Brain microvascular endothelial cell (primary cell): ENCODE measurements at regions not wholly inside any gene's neighbourhood (a gene's known extent, or its start where the extent isn't known, plus 50 kb on each side); places are given as distances from the start of the nearest gene placed in this dataset.

Experiments
- DNase-seq: peaks from one replicate; pipeline ENCODE4 v3.0.0-alpha.2; 2020
- H3K27ac ChIP-seq: fragments of 250-450 bp; sonication (Bioruptor Pico); 2 replicates; pipeline ENCODE4 v1.5.1; 2020; ENCODE audit warnings: mild to moderate bottlenecking, moderate library complexity
- H3K27me3 ChIP-seq: fragments of 250-450 bp; sonication (Bioruptor Pico); replicated peaks from 2 replicates; pipeline ENCODE4 v1.5.1; 2020; ENCODE audit warnings: mild to moderate bottlenecking
- H3K36me3 ChIP-seq: fragments of 250-450 bp; sonication (Bioruptor Pico); replicated peaks from 2 replicates; pipeline ENCODE4 v1.5.1; 2020; ENCODE audit warnings: mild to moderate bottlenecking
- H3K4me3 ChIP-seq: 2 replicates; pipeline ENCODE4 v1.5.1; 2011; ENCODE audit warnings: low read depth, mild to moderate bottlenecking, control low read depth, low read length, moderate library complexity
- CTCF ChIP-seq: IDR thresholded peaks from 2 replicates; pipeline ENCODE4 v1.5.1; 2011; ENCODE audit warnings: low read depth, mild to moderate bottlenecking, moderate library complexity, low read length, control low read depth, inconsistent platforms; ENCODE audit errors: missing control alignments
- in situ Hi-C: cut with HindIII; loops from 2 replicates; pipeline ENCODE4 v1.10.0; 2017; ENCODE audit warnings: low sequenced_read_pairs, low pct_ligation_motif_present

GRCh38 chr5:98065261-98065909, 708.1 kb upstream of the RGMB start:
- TF ChIP-seq CTCF, result no peak
- Histone ChIP-seq H3K27me3 (no peaks in the 10 kb centered on the region), H3K27ac (no peak overlapping the region), H3K4me3 (no peak overlapping the region), H3K36me3 (no peaks in the 10 kb centered on the region)
- no peak for DNase-seq
- in situ Hi-C loops, result no loop called here

GRCh38 chr5:98066910-98067309, 706.6 kb upstream of the RGMB start:
- no peak for TF ChIP-seq CTCF
- Histone ChIP-seq H3K27ac (no peak overlapping the region), H3K4me3 (no peak overlapping the region), H3K27me3 (no peaks in the 10 kb centered on the region), H3K36me3 (no peaks in the 10 kb centered on the region)
- no peak for DNase-seq
- in situ Hi-C loops, result no loop called here

DNA sequence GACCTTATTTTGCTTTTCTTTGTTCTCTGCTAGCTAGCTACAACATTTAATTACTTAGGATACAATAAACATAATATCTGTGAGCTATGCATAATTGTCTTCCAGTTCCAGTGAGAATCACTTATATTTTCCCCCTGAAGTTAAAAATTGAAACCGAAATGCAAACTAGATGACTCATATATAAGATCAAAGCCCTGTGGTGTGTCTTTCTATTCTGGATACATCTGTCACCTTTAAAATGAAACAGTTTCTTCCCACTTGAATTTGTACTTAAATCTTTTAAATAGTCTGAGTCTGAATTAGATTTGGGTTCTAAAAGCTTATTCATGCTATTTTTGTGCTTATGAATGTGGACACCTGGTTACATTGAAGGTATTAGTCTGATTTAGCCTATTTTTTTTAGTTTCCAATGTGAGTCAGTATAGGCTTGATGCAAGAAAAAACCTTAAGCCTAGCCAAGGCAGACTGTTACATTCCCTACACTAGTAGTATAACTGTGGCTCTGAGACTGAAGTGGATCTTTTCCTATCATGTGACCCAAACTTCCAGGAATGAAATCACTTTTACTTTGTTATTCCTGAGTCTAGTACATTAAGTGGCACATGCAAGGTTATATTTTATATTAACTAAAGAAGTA, 703.5 kb upstream of the RGMB start:
- H3K4me3 ChIP-seq, result no peak overlapping the region
- TF ChIP-seq CTCF, result no peak
- no peaks in the 10 kb centered on the region for H3K36me3 ChIP-seq
- no peaks in the 10 kb centered on the region for H3K27me3 ChIP-seq
- in situ Hi-C loops, result no loop called here
- no peak for DNase-seq
- H3K27ac ChIP-seq, result no peak overlapping the region

- Histone ChIP-seq H3K27me3 (no peaks in the 10 kb centered on the region), H3K27ac (no peak overlapping the region), H3K4me3 (no peak overlapping the region), H3K36me3 (no peaks in the 10 kb centered on the region)
- in situ Hi-C loops, result no loop called here
- no peak for DNase-seq
- TF ChIP-seq CTCF, result no peak
Measured at GRCh38 chr5:98072921-98073320, 700.5 kb upstream of the RGMB start.

DNA sequence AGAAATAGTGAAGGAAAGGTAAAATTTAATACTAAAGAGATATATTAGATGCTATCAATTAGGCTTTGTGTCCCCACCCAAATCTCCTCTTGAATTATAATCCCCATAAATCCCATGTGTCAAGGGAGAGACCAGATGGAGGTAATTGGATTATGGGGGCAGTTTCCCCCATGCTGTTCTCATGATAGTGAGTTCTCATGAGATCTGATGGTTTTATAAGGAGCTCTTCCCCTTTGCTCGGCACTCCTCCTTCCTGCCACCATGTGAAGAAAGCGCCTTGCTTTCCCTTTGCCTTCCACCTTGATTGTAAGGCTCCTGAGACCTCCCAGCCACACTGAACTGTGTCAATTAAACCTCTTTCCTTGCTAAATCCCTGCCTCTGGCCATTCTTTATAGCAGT, 697.0 kb upstream of the RGMB start:
- Histone ChIP-seq H3K27me3 (no peaks in the 10 kb centered on the region), H3K27ac (no peak overlapping the region), H3K36me3 (no peaks in the 10 kb centered on the region), H3K4me3 (no peak overlapping the region)
- DNase-seq, result no peak
- in situ Hi-C loops, result no loop called here
- TF ChIP-seq CTCF, result no peak

GRCh38 chr5:98085593-98085992, 687.9 kb upstream of the RGMB start:
- Histone ChIP-seq H3K36me3 (no peaks in the 10 kb centered on the region), H3K27ac (no peak overlapping the region), H3K27me3 (no peaks in the 10 kb centered on the region), H3K4me3 (no peak overlapping the region)
- DNase-seq, result no peak
- TF ChIP-seq CTCF, result no peak
- in situ Hi-C loops, result no loop called here
